Right lobe of liver (tissue), 4 donors: ENCODE measurements at regions not wholly inside any gene's neighbourhood (a gene's known extent, or its start where the extent isn't known, plus 50 kb on each side); places are given as distances from the start of the nearest gene placed in this dataset.
A peak's percentile ranks its signal among the peaks of the same experiment; 100 is the strongest.

Experiments
- CTCF ChIP-seq, 4 donors: fragments of 200-600 bp in 3 of 4; fragments of 450-650 bp in 1 of 4; IDR thresholded peaks; one replicate each; pipeline versions ENCODE4 v1.5.1 to v1.8.0; 2016 to 2022; ENCODE audit warnings: antibody characterized with exemption in 4 of 4, mild to moderate bottlenecking in 2 of 4
- POLR2A ChIP-seq: fragments of 450-650 bp; IDR thresholded peaks from one replicate; pipeline ENCODE4 v1.6.1; 2017; ENCODE audit warnings: antibody characterized with exemption, mild to moderate bottlenecking
- donor health status: DM: no; HTN: no; CAD: no.
- donor health status: DM: no; HTN: no; CAD: no.
- donor health status: DM: no; HTN: yes; CAD: no.

GRCh38 chrX:115988825-115989224 lies 181.7 kb upstream of the AGTR2 start:
- TF ChIP-seq POLR2A (no peak), CTCF (IDR thresholded peaks at IDR 0.05) (peak; percentile 17 to 38 (median 32))
